Mammary epithelial cell (primary cell): ENCODE measurements at regions not wholly inside any gene's neighbourhood (a gene's known extent, or its start where the extent isn't known, plus 50 kb on each side); places are given as distances from the start of the nearest gene placed in this dataset.
"Not testable (repeated sequence)": the region's sequence is repeated elsewhere in the genome, so short reads cannot be mapped to it uniquely, and the experiment has no call there.

Experiments
- EZH2 ChIP-seq: IDR thresholded peaks from 2 replicates; pipeline ENCODE4 v1.6.1; 2012; ENCODE audit warnings: low read length, inconsistent platforms, borderline replicate concordance
- TF ChIP-seq, protein P1 (sequence below), 2 donors: IDR thresholded peaks in 1 of 2; conservative IDR thresholded peaks in 1 of 2; 2 replicates each; pipeline ENCODE4 v1.5.1; 2011 to 2012; ENCODE audit warnings: inconsistent platforms in 2 of 2, low read length in 2 of 2, mild to moderate bottlenecking in 2 of 2, control low read depth in 1 of 2, low read depth in 1 of 2; ENCODE audit not compliant: insufficient read depth in 1 of 2; ENCODE audit errors: extremely low read depth in 1 of 2

DNA sequence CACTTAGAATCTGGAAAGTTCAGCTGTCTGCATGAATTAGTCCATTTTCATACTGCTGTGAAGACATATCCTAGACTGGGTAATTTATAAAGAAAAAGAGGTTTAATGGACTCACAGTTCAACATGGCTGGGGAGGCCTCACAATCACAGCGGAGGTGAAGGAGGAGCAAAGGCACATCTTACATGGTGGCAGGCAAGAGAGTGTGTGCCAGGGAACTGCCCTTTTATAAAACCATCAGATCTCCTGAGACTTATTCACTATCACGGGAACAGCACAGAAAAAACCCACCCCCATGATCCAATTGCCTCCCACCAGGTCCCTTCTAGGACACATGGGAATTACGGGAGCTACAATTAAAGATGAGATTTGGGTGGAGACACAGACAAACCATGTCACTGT, 71.1 kb upstream of the ID2 start:
- TF ChIP-seq, protein P1, sequence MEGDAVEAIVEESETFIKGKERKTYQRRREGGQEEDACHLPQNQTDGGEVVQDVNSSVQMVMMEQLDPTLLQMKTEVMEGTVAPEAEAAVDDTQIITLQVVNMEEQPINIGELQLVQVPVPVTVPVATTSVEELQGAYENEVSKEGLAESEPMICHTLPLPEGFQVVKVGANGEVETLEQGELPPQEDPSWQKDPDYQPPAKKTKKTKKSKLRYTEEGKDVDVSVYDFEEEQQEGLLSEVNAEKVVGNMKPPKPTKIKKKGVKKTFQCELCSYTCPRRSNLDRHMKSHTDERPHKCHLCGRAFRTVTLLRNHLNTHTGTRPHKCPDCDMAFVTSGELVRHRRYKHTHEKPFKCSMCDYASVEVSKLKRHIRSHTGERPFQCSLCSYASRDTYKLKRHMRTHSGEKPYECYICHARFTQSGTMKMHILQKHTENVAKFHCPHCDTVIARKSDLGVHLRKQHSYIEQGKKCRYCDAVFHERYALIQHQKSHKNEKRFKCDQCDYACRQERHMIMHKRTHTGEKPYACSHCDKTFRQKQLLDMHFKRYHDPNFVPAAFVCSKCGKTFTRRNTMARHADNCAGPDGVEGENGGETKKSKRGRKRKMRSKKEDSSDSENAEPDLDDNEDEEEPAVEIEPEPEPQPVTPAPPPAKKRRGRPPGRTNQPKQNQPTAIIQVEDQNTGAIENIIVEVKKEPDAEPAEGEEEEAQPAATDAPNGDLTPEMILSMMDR (conservative IDR thresholded peaks at IDR 0.05 in 1 of 2, IDR thresholded peaks at IDR 0.05 in 1 of 2; ENCODE audit: extremely low read depth in 1 of 2, insufficient read depth in 1 of 2, low read depth in 1 of 2, low read length in 2 of 2) = not testable (repeated sequence)
- not testable (repeated sequence) for TF ChIP-seq EZH2
